Mesendoderm (in vitro differentiated cells): ENCODE measurements at regions not wholly inside any gene's neighbourhood (a gene's known extent, or its start where the extent isn't known, plus 50 kb on each side); places are given as distances from the start of the nearest gene placed in this dataset.

Source experiments
- DNase-seq: peaks from one replicate; pipeline ENCODE4 v3.0.0; 2013
- H2AK5ac ChIP-seq: 2 replicates; pipeline ENCODE4 v1.6.1; 2013; ENCODE audit warnings: low read length, inconsistent platforms
- H2BK120ac ChIP-seq: 2 replicates; pipeline ENCODE4 v1.6.1; 2013; ENCODE audit warnings: low read depth, mild to moderate bottlenecking, low read length, moderate library complexity, mixed read lengths
- H2BK15ac ChIP-seq: replicated peaks from 2 replicates; pipeline ENCODE4 v1.6.1; 2013; ENCODE audit warnings: low read depth, mild to moderate bottlenecking, moderate library complexity
- H2BK5ac ChIP-seq: 2 replicates; pipeline ENCODE4 v1.6.1; 2013; ENCODE audit warnings: low read length, inconsistent platforms
- H3K18ac ChIP-seq: 2 replicates; pipeline ENCODE4 v1.6.1; 2013; ENCODE audit warnings: mild to moderate bottlenecking, low read length, mixed read lengths
- H3K23ac ChIP-seq: one replicate; pipeline ENCODE4 v1.6.1; 2013; ENCODE audit warnings: low read length
- H3K27ac ChIP-seq: 2 replicates; pipeline ENCODE4 v1.5.1; 2013; ENCODE audit warnings: low read depth, mild to moderate bottlenecking, inconsistent platforms, low read length, moderate library complexity
- H3K27me3 ChIP-seq: 2 replicates; pipeline ENCODE4 v1.6.1; 2013; ENCODE audit warnings: low read length, control low read depth, mild to moderate bottlenecking, inconsistent platforms; ENCODE audit not compliant: insufficient read depth, poor library complexity
- H3K36me3 ChIP-seq: 2 replicates; pipeline ENCODE4 v1.6.1; 2013; ENCODE audit warnings: low read length, inconsistent platforms; ENCODE audit not compliant: control insufficient read depth, insufficient read depth
- H3K4ac ChIP-seq: one replicate; pipeline ENCODE4 v1.6.1; 2013; ENCODE audit warnings: low read depth, mild to moderate bottlenecking, low read length, moderate library complexity
- H3K4me1 ChIP-seq: 2 replicates; pipeline ENCODE4 v1.6.1; 2013; ENCODE audit warnings: low read depth, low read length, inconsistent platforms; ENCODE audit not compliant: control insufficient read depth
- H3K4me2 ChIP-seq: 2 replicates; pipeline ENCODE4 v1.6.1; 2013; ENCODE audit warnings: low read length
- H3K4me3 ChIP-seq: 2 replicates; pipeline ENCODE4 v1.5.1; 2013; ENCODE audit warnings: mild to moderate bottlenecking, low read length
- H3K56ac ChIP-seq: one replicate; pipeline ENCODE4 v1.6.1; 2013; ENCODE audit warnings: low read length
- H3K79me1 ChIP-seq: 2 replicates; pipeline ENCODE4 v1.6.1; 2013; ENCODE audit warnings: low read length, inconsistent platforms
- H3K79me2 ChIP-seq: 2 replicates; pipeline ENCODE4 v1.6.1; 2013; ENCODE audit warnings: mild to moderate bottlenecking, low read length; ENCODE audit not compliant: control insufficient read depth, insufficient read depth
- H3K9ac ChIP-seq: 2 replicates; pipeline ENCODE4 v1.6.1; 2013; ENCODE audit warnings: low read length, inconsistent platforms
- H4K5ac ChIP-seq: one replicate; pipeline ENCODE4 v1.6.1; 2013; ENCODE audit warnings: low read length
- H4K8ac ChIP-seq: one replicate; pipeline ENCODE4 v1.6.1; 2013; ENCODE audit warnings: low read depth, mild to moderate bottlenecking, control low read depth, low read length, moderate library complexity
- WGBS: extraction: QIAGEN DNeasy Blood & Tissue Kit; methylation state at CpG from one replicate; pipeline ENCODE4 v1.1.7; 2013; ENCODE audit warnings: low lambda C conversion rate, missing lambda C conversion rate; ENCODE audit not compliant: insufficient coverage; ENCODE audit errors: extremely low coverage; 5-methylcytosine and 5-hydroxymethylcytosine counted together

- no peak overlapping the region for H3K56ac ChIP-seq
- no peak overlapping the region for H3K4me3 ChIP-seq
- H2BK5ac ChIP-seq = no peak overlapping the region
- no peak overlapping the region for H3K18ac ChIP-seq
- no peak overlapping the region for H4K5ac ChIP-seq
- H2BK15ac ChIP-seq = no peak overlapping the region
- peak; percentile 72 for DNase-seq
- H4K8ac ChIP-seq = no peak overlapping the region
- no peaks in the 10 kb centered on the region for H3K4me1 ChIP-seq
- H2AK5ac ChIP-seq = no peak overlapping the region
- H3K9ac ChIP-seq = no peak overlapping the region
- no peak overlapping the region for H3K23ac ChIP-seq
- no peaks in the 10 kb centered on the region for H3K79me1 ChIP-seq
- H3K27ac ChIP-seq = no peak overlapping the region
- H2BK120ac ChIP-seq = no peak overlapping the region
- no peak overlapping the region for H3K4me2 ChIP-seq
- no CpG with 5 or more reads among the region's 3 CpGs for WGBS
- no peaks in the 10 kb centered on the region for H3K79me2 ChIP-seq
- no peaks in the 10 kb centered on the region for H3K36me3 ChIP-seq
- H3K27me3 ChIP-seq = no peaks in the 10 kb centered on the region
- H3K4ac ChIP-seq = no peak overlapping the region
Measured at GRCh38 chr21:16913010-16913409, 599.8 kb upstream of the CXADR start.

- Histone ChIP-seq H3K4me3 (no peak overlapping the region), H2BK120ac (no peak overlapping the region), H3K4ac (no peak overlapping the region), H3K56ac (no peak overlapping the region), H4K5ac (no peak overlapping the region), H3K27me3 (no peaks in the 10 kb centered on the region), H4K8ac (no peak overlapping the region), H3K18ac (no peak overlapping the region), H3K9ac (no peak overlapping the region), H3K23ac (no peak overlapping the region), H3K79me1 (no peaks in the 10 kb centered on the region), H3K4me1 (no peaks in the 10 kb centered on the region), H2BK15ac (no peak overlapping the region), H3K4me2 (no peak overlapping the region), H3K79me2 (no peaks in the 10 kb centered on the region), H3K36me3 (no peaks in the 10 kb centered on the region), H2AK5ac (no peak overlapping the region), H2BK5ac (no peak overlapping the region), H3K27ac (no peak overlapping the region)
- DNase-seq = no peak
- WGBS = no CpG with 5 or more reads among the region's 1 CpG
Measured at GRCh38 chr21:16928439-16928838, 584.4 kb upstream of the CXADR start.

- Histone ChIP-seq H3K4me3 (no peak overlapping the region), H3K56ac (no peak overlapping the region), H3K4me1 (peaks cover 5% of the 10 kb centered on the region), H3K36me3 (no peaks in the 10 kb centered on the region), H3K79me1 (no peaks in the 10 kb centered on the region), H2BK15ac (no peak overlapping the region), H3K27ac (no peak overlapping the region), H3K9ac (no peak overlapping the region), H3K23ac (no peak overlapping the region), H3K4me2 (no peak overlapping the region), H3K18ac (no peak overlapping the region), H4K8ac (no peak overlapping the region), H2BK5ac (no peak overlapping the region), H2AK5ac (no peak overlapping the region), H3K27me3 (no peaks in the 10 kb centered on the region), H3K79me2 (no peaks in the 10 kb centered on the region), H3K4ac (no peak overlapping the region), H2BK120ac (no peak overlapping the region), H4K5ac (no peak overlapping the region)
- no peak for DNase-seq
Measured at GRCh38 chr21:16932314-16932713, 580.5 kb upstream of the CXADR start.

- no CpG with 5 or more reads among the region's 4 CpGs for WGBS
- Histone ChIP-seq H3K4me1 (no peaks in the 10 kb centered on the region), H3K27me3 (no peaks in the 10 kb centered on the region)
Measured at GRCh38 chr21:16942703-16943102, 570.1 kb upstream of the CXADR start.

GRCh38 chr21:16943231-16943630, 569.6 kb upstream of the CXADR start:
- H3K4ac ChIP-seq = no peak overlapping the region
- no peak overlapping the region for H3K9ac ChIP-seq
- no peak overlapping the region for H2BK5ac ChIP-seq
- no peak overlapping the region for H3K4me3 ChIP-seq
- H3K79me2 ChIP-seq = no peaks in the 10 kb centered on the region
- no peak overlapping the region for H3K18ac ChIP-seq
- no peaks in the 10 kb centered on the region for H3K4me1 ChIP-seq
- DNase-seq = no peak
- H3K23ac ChIP-seq = no peak overlapping the region
- H4K5ac ChIP-seq = no peak overlapping the region
- H3K27ac ChIP-seq = no peak overlapping the region
- no peaks in the 10 kb centered on the region for H3K27me3 ChIP-seq
- no peak overlapping the region for H4K8ac ChIP-seq
- no peak overlapping the region for H2BK120ac ChIP-seq
- H3K79me1 ChIP-seq = no peaks in the 10 kb centered on the region
- no peak overlapping the region for H3K56ac ChIP-seq
- no peak overlapping the region for H2BK15ac ChIP-seq
- H3K36me3 ChIP-seq = no peaks in the 10 kb centered on the region
- no peak overlapping the region for H3K4me2 ChIP-seq
- H2AK5ac ChIP-seq = no peak overlapping the region

More at GRCh38 chr21:16942703-16943102, 570.1 kb upstream of the CXADR start:
- Histone ChIP-seq H3K36me3 (no peaks in the 10 kb centered on the region), H3K56ac (no peak overlapping the region), H4K5ac (no peak overlapping the region), H2BK5ac (no peak overlapping the region), H2BK15ac (no peak overlapping the region), H4K8ac (no peak overlapping the region), H3K9ac (no peak overlapping the region), H2BK120ac (no peak overlapping the region), H2AK5ac (no peak overlapping the region), H3K79me1 (no peaks in the 10 kb centered on the region), H3K18ac (no peak overlapping the region), H3K27ac (no peak overlapping the region), H3K23ac (no peak overlapping the region), H3K4me2 (no peak overlapping the region), H3K79me2 (no peaks in the 10 kb centered on the region), H3K4me3 (no peak overlapping the region), H3K4ac (no peak overlapping the region)
- peak; percentile 88 for DNase-seq

- Histone ChIP-seq H3K79me1 (no peaks in the 10 kb centered on the region), H3K4me2 (no peak overlapping the region), H2AK5ac (no peak overlapping the region), H3K9ac (no peak overlapping the region), H4K5ac (no peak overlapping the region), H3K27ac (no peak overlapping the region), H3K27me3 (no peaks in the 10 kb centered on the region), H2BK120ac (no peak overlapping the region), H3K56ac (no peak overlapping the region), H4K8ac (no peak overlapping the region), H3K36me3 (no peaks in the 10 kb centered on the region), H3K4me1 (no peaks in the 10 kb centered on the region), H3K18ac (no peak overlapping the region), H3K23ac (no peak overlapping the region), H2BK5ac (no peak overlapping the region), H3K79me2 (no peaks in the 10 kb centered on the region), H3K4ac (no peak overlapping the region), H2BK15ac (no peak overlapping the region), H3K4me3 (no peak overlapping the region)
- WGBS = no CpG with 5 or more reads among the region's 3 CpGs
- DNase-seq = no peak
Measured at GRCh38 chr21:16945580-16945979, 567.3 kb upstream of the CXADR start.
